Endothelial cell of umbilical vein (primary cell): ENCODE measurements at regions not wholly inside any gene's neighbourhood (a gene's known extent, or its start where the extent isn't known, plus 50 kb on each side); places are given as distances from the start of the nearest gene placed in this dataset.

ENCODE experiments used
- BruUV-seq: library from RNA; stranded (reverse); fragments of 400-500 nt; replicated peaks from 2 replicates; lab custom pipeline; 2021; lab: Mats Ljungman, UMichigan
- CTCF ChIA-PET: fragments of 300-600, 350-600 bp; sonication (Branson Sonifier 250); formaldehyde crosslinking; loops from one replicate; lab custom pipeline; 2021; ENCODE audit warnings: antibody characterized with exemption, inconsistent platforms; lab: Charles Lee
- POLR2A ChIA-PET: fragments of 300-600, 350-600 bp; sonication (Branson Sonifier 250); formaldehyde crosslinking; loops from one replicate; lab custom pipeline; 2021; ENCODE audit warnings: antibody characterized with exemption, inconsistent platforms; lab: Charles Lee
- DNase-seq: peaks from one replicate; pipeline ENCODE4 v3.0.0-alpha.2; 2011; ENCODE audit warnings: low read depth, low spot score
- FAIRE-seq: peaks from 2 replicates; lab custom pipeline; 2011; peaks lifted over from hg19 to GRCh38; lab: Jason Lieb, UNC
- H2AFZ ChIP-seq: 2 replicates; pipeline ENCODE4 v1.6.0; 2012; ENCODE audit warnings: low read depth, low read length, control low read depth, inconsistent platforms
- H3K27ac ChIP-seq: 2 replicates; pipeline ENCODE4 v1.5.1; 2011; ENCODE audit warnings: low read depth, mild to moderate bottlenecking, control low read depth, low read length, moderate library complexity; ENCODE audit not compliant: insufficient read depth
- H3K27me3 ChIP-seq, 2 experiments: 2 replicates each; pipeline versions ENCODE4 v1.6.0 to v1.6.1; 2011; ENCODE audit warnings: low read length in 2 of 2, mixed read lengths in 1 of 2; ENCODE audit not compliant: control insufficient read depth in 2 of 2, insufficient read depth in 2 of 2
- H3K36me3 ChIP-seq, 2 experiments: 2 replicates in 1 of 2; 3 replicates in 1 of 2; pipeline ENCODE4 v1.5.1; 2011; ENCODE audit warnings: low read length in 2 of 2, mild to moderate bottlenecking in 1 of 2, moderate library complexity in 1 of 2; ENCODE audit not compliant: control insufficient read depth in 2 of 2, insufficient read depth in 2 of 2; ENCODE audit errors: extremely low read depth in 1 of 2
- H3K4me1 ChIP-seq: 3 replicates; pipeline ENCODE4 v1.5.1; 2011; ENCODE audit warnings: mild to moderate bottlenecking, low read length; ENCODE audit not compliant: control insufficient read depth, insufficient read depth; ENCODE audit errors: extremely low read depth
- H3K4me2 ChIP-seq: 2 replicates; pipeline ENCODE4 v1.6.1; 2011; ENCODE audit warnings: low read length, control low read depth, mixed read lengths; ENCODE audit not compliant: insufficient read depth
- H3K4me3 ChIP-seq, 3 experiments: fragments of 200-600 bp in 1 of 3; sonication (generic), shearing (Covaris generic) in 1 of 3; replicated peaks in 1 of 3; 2 replicates each; pipeline ENCODE4 v1.5.1; 2011 to 2016; ENCODE audit warnings: control low read depth in 3 of 3, low read length in 3 of 3, mild to moderate bottlenecking in 2 of 3, inconsistent platforms in 1 of 3, low read depth in 1 of 3, moderate library complexity in 1 of 3; ENCODE audit not compliant: insufficient read depth in 1 of 3
- H3K79me2 ChIP-seq: 2 replicates; pipeline ENCODE4 v1.6.0; 2012; ENCODE audit warnings: low read length, inconsistent platforms; ENCODE audit not compliant: control insufficient read depth, insufficient read depth
- H3K9ac ChIP-seq: replicated peaks from 2 replicates; pipeline ENCODE3; 2011; ENCODE audit warnings: low read length, control low read depth; ENCODE audit not compliant: insufficient read depth; ENCODE audit errors: extremely low read depth
- H3K9me1 ChIP-seq: replicated peaks from 3 replicates; pipeline ENCODE4 v1.6.0; 2011; ENCODE audit warnings: mild to moderate bottlenecking, low read length; ENCODE audit not compliant: control insufficient read depth, insufficient read depth; ENCODE audit errors: extremely low read depth
- H3K9me3 ChIP-seq: replicated peaks from 2 replicates; pipeline ENCODE4 v1.5.1; 2012; ENCODE audit warnings: low read length, inconsistent platforms; ENCODE audit not compliant: control insufficient read depth, insufficient read depth
- H4K20me1 ChIP-seq: replicated peaks from 2 replicates; pipeline ENCODE3; 2011; ENCODE audit warnings: mild to moderate bottlenecking, low read length; ENCODE audit not compliant: control insufficient read depth, insufficient read depth; ENCODE audit errors: extremely low read depth
- EZH2 ChIP-seq: IDR thresholded peaks from 2 replicates; pipeline ENCODE4 v1.6.1; 2012; ENCODE audit warnings: borderline replicate concordance, low read depth, mild to moderate bottlenecking, moderate library complexity, low read length, inconsistent platforms; ENCODE audit not compliant: severe bottlenecking
- FOS ChIP-seq: IDR thresholded peaks from 2 replicates; pipeline ENCODE4 v1.6.1; 2011; ENCODE audit warnings: mild to moderate bottlenecking, low read length, moderate library complexity, borderline replicate concordance; ENCODE audit not compliant: insufficient read depth
- GATA2 ChIP-seq: IDR thresholded peaks from 2 replicates; pipeline ENCODE4 v1.7.0; 2011; ENCODE audit warnings: low read depth, mild to moderate bottlenecking, moderate library complexity, mixed read lengths, low read length; ENCODE audit not compliant: insufficient read length, insufficient read depth
- JUN ChIP-seq: IDR thresholded peaks from 2 replicates; pipeline ENCODE4 v1.6.1; 2011; ENCODE audit warnings: borderline replicate concordance, low read depth; ENCODE audit not compliant: insufficient read length, insufficient read depth
- MYC ChIP-seq: IDR thresholded peaks from one replicate; pipeline ENCODE4 v1.6.1; 2011; ENCODE audit warnings: mild to moderate bottlenecking, low read depth, low read length
- POLR2A ChIP-seq: IDR thresholded peaks from 2 replicates; pipeline ENCODE4 v1.6.1; 2012; ENCODE audit warnings: low read depth, mild to moderate bottlenecking, control low read depth, low read length
- POLR2AphosphoS5 ChIP-seq: IDR thresholded peaks from 2 replicates; pipeline ENCODE4 v1.6.1; 2012; ENCODE audit warnings: low read depth, mild to moderate bottlenecking, control low read depth, low read length, moderate library complexity; ENCODE audit not compliant: insufficient read depth
- dilution Hi-C: fragments of 300-500 bp; cut with MboI; formaldehyde crosslinking; loops from one replicate; pipeline ENCODE4 v1.15.0; 2019; ENCODE audit warnings: low sequenced_read_pairs; ENCODE audit not compliant: extremely low pct_ligation_motif_present
- intact Hi-C: fragments of 100-400 bp; cut with micrococcal nuclease; formaldehyde crosslinking; loops from one replicate; pipeline ENCODE4 v1.10.0; 2022
- TF ChIP-seq, protein P1 (sequence below): IDR thresholded peaks from 2 replicates; pipeline ENCODE4 v1.6.1; 2011; ENCODE audit not compliant: insufficient read depth, insufficient read length
- TF ChIP-seq, protein P2 (sequence below), 2 donors: IDR thresholded peaks; 1 replicate in 1 of 2; 2 replicates in 1 of 2; pipeline ENCODE4 v1.5.1; 2011; ENCODE audit warnings: low read length in 2 of 2, mild to moderate bottlenecking in 2 of 2, moderate library complexity in 2 of 2, control low read depth in 1 of 2, inconsistent platforms in 1 of 2, low read depth in 1 of 2; ENCODE audit not compliant: insufficient read depth in 1 of 2; ENCODE audit errors: extremely low read depth in 1 of 2

DNA sequence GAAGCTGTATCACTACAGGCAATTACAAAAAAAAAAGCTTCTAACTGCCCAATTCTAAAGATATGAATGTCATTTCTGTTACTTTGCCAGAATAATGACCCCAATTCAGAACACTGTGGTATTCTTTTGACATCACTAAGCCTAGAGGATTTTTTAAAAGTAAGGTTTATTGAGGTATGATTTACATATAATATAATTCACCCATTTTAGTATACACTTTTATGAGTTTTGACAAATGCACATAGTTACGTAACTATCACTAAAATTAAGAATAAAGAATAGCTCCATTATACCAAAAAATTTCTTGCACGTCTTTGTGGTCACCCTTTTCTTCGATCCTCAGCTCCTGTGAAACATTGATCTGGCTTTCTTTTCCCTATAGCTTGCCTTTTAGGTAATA, 74.0 kb upstream of the PLSCR5 start:
- DNase-seq (no peak), FAIRE-seq (no peak)
- Histone ChIP-seq H3K4me2 (no peak overlapping the region), H3K9ac (no peak overlapping the region), H2AFZ (no peak overlapping the region), H3K27me3 (no peaks in the 10 kb centered on the region), H3K27ac (no peak overlapping the region), H3K36me3 (no peaks in the 10 kb centered on the region), H3K4me3 (no peak overlapping the region), H3K4me1 (no peaks in the 10 kb centered on the region), H3K9me1 (no peaks in the 10 kb centered on the region), H4K20me1 (no peaks in the 10 kb centered on the region), H3K79me2 (no peaks in the 10 kb centered on the region), H3K9me3 (no peaks in the 10 kb centered on the region)
- dilution Hi-C loops = no loop called here
- ChIA-PET CTCF (interaction anchor here (1.0 kb wide), 1 partner anchor 11 kb away, joined by 3 read pairs; no protein-coding TSS in a partner anchor), POLR2A (no interaction called here)
- intact Hi-C loops = no loop called here
- no peak for TF ChIP-seq POLR2A
- BruUV-seq = no TSS peak

DNA sequence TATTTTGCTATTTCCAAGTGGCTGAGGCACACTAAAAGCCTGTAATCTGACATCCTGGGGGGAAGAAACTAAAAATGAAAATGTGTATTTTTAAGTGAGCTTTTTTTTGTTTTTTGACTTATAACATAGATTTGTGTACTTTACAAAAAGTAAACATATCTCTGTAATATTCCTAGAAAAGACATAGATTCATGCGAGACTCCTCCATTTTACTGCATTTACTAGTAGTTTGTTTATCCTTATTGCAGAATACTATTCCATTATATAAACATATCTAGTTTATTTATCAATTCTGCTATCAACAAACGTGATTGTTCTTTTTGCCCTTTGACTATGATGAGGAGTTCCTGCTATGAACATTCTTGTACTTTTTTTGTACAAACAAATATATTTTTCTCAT, 67.8 kb upstream of the PLSCR5 start:
- no TSS peak for BruUV-seq
- dilution Hi-C loops = no loop called here
- intact Hi-C loops = no loop called here
- Histone ChIP-seq H3K9ac (no peak overlapping the region), H3K27me3 (no peaks in the 10 kb centered on the region), H2AFZ (no peak overlapping the region), H3K4me2 (no peak overlapping the region), H3K27ac (no peak overlapping the region), H3K79me2 (no peaks in the 10 kb centered on the region), H3K36me3 (no peaks in the 10 kb centered on the region), H3K9me3 (no peaks in the 10 kb centered on the region), H3K4me3 (no peak overlapping the region), H4K20me1 (no peaks in the 10 kb centered on the region), H3K4me1 (no peaks in the 10 kb centered on the region), H3K9me1 (no peaks in the 10 kb centered on the region)
- no peak for TF ChIP-seq EZH2
- TF ChIP-seq POLR2A = no peak
- TF ChIP-seq, protein P1, sequence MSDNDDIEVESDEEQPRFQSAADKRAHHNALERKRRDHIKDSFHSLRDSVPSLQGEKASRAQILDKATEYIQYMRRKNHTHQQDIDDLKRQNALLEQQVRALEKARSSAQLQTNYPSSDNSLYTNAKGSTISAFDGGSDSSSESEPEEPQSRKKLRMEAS = no peak
- TF ChIP-seq POLR2AphosphoS5 = no peak
- no peak for TF ChIP-seq MYC
- TF ChIP-seq, protein P2, sequence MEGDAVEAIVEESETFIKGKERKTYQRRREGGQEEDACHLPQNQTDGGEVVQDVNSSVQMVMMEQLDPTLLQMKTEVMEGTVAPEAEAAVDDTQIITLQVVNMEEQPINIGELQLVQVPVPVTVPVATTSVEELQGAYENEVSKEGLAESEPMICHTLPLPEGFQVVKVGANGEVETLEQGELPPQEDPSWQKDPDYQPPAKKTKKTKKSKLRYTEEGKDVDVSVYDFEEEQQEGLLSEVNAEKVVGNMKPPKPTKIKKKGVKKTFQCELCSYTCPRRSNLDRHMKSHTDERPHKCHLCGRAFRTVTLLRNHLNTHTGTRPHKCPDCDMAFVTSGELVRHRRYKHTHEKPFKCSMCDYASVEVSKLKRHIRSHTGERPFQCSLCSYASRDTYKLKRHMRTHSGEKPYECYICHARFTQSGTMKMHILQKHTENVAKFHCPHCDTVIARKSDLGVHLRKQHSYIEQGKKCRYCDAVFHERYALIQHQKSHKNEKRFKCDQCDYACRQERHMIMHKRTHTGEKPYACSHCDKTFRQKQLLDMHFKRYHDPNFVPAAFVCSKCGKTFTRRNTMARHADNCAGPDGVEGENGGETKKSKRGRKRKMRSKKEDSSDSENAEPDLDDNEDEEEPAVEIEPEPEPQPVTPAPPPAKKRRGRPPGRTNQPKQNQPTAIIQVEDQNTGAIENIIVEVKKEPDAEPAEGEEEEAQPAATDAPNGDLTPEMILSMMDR (IDR thresholded peaks at IDR 0.05; ENCODE audit: extremely low read depth in 1 of 2, insufficient read depth in 1 of 2, low read depth in 1 of 2, low read length in 2 of 2) = no peak
- TF ChIP-seq FOS = no peak
- TF ChIP-seq JUN = no peak
- no peak for TF ChIP-seq GATA2
- FAIRE-seq (no peak), DNase-seq (no peak)
- ChIA-PET CTCF (no interaction called here), POLR2A (no interaction called here)
